ENCODE measurements at regions not wholly inside any gene's neighbourhood (a gene's known extent, or its start where the extent isn't known, plus 50 kb on each side); places are given as distances from the start of the nearest gene placed in this dataset.

DNA sequence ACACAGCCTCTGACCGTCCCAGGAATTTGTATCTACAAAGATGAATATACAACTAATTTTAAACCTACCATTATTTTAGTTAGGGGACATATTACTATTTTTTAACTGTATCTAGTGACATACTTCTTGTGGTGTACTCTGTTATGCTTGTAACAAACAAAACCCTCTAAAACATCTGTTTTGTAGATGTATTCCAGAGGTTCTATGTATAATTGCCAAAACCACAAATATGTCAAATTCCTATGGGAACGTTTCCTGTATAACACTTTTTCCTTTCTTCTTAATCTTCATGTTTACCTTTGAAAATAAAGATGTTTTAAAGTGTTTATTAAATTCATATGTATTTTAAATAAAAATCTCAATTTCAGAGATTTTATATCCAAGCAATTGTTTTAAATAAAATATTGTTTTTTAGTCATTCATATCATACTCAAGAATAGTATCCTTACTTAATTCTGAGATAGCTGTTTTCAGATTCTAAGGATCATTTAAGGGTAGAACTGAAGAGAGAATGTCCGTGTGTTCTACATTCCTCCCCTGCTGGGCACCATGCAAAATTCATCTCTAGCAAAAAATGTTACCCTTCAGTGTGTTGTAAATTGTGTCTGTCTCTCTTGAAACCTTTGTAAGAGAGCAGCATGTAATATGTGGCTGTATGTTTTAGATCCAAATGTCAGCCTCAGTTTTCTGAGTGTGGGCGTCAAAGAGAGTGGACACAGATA, 1327.7 kb downstream of the EFNB2 start:
- TF ChIP-seq, protein P1, sequence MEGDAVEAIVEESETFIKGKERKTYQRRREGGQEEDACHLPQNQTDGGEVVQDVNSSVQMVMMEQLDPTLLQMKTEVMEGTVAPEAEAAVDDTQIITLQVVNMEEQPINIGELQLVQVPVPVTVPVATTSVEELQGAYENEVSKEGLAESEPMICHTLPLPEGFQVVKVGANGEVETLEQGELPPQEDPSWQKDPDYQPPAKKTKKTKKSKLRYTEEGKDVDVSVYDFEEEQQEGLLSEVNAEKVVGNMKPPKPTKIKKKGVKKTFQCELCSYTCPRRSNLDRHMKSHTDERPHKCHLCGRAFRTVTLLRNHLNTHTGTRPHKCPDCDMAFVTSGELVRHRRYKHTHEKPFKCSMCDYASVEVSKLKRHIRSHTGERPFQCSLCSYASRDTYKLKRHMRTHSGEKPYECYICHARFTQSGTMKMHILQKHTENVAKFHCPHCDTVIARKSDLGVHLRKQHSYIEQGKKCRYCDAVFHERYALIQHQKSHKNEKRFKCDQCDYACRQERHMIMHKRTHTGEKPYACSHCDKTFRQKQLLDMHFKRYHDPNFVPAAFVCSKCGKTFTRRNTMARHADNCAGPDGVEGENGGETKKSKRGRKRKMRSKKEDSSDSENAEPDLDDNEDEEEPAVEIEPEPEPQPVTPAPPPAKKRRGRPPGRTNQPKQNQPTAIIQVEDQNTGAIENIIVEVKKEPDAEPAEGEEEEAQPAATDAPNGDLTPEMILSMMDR (IDR thresholded peaks at IDR 0.05): peak; percentile 49; the same call in 1 of the 2 replicates
- H3K4me3 Mint-ChIP-seq: no peak overlapping the region
- peaks cover 23% of the 10 kb centered on the region; the same call in 1 of the 2 replicates for H3K4me1 Mint-ChIP-seq (ENCODE audit: low read depth)
- no peak overlapping the region for H3K27ac Mint-ChIP-seq
- peaks cover 7% of the 10 kb centered on the region; the same call in 1 of the 2 replicates for H3K9me3 Mint-ChIP-seq
- no peaks in the 10 kb centered on the region; the same call in 1 of the 2 replicates for H3K27me3 Mint-ChIP-seq (ENCODE audit: insufficient read depth)
- no peaks in the 10 kb centered on the region; the same call in 1 of the 2 replicates for H3K36me3 Mint-ChIP-seq (ENCODE audit: low read depth)
- DNase-seq: no peak

DNA sequence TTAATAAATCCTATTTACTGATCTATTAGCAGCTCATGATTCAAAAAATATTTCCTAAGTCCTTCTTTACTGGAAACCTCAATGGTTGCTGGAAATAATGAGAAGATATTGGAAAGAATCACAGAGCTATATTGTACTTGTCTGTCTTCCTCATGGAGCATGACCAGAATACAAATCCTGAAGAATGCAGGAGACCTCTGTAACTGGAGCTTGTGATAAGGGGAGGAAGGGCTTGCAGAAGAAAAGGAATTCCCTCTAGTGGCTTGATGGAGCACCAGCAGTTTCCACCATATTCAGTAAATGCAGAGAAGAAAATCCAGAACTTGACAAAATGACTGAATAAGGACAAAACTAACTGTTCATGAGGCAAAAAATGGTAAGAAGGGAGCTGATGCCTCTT, 1333.1 kb downstream of the EFNB2 start:
- DNase-seq: no peak
- Mint-ChIP-seq H3K9me3 (peaks cover 4% of the 10 kb centered on the region; the same call in 1 of the 2 replicates), H3K4me1 (ENCODE audit: low read depth) (peaks cover 13% of the 10 kb centered on the region; the same call in 1 of the 2 replicates), H3K27ac (no peak overlapping the region; the same call in 1 of the 2 replicates), H3K4me3 (no peak overlapping the region), H3K27me3 (ENCODE audit: insufficient read depth) (no peaks in the 10 kb centered on the region), H3K36me3 (ENCODE audit: low read depth) (no peaks in the 10 kb centered on the region; the same call in 1 of the 2 replicates)
- TF ChIP-seq, protein P1 (IDR thresholded peaks at IDR 0.05): peak; percentile 68; the same call in 1 of the 2 replicates

DNA sequence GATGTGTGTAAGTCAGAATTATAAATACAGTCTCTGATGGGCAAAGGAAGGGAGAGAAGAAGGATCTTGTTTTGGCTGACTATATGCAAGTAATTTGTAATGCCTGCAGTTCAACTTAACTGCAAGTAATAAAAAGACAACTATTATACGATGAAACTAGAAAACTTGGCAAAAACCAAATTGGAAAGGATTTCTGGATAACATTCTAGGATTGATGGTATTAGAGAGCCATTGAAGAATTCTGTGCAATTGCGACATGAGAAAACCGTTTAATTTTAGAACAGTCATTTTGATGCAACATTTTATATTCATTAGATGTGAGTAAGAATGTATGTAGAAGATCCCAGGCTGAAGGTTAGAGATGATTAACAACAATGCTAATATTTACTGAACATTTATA, 1334.1 kb downstream of the EFNB2 start:
- no peaks in the 10 kb centered on the region; the same call in 1 of the 2 replicates for H3K36me3 Mint-ChIP-seq (ENCODE audit: low read depth)
- H3K27me3 Mint-ChIP-seq (ENCODE audit: insufficient read depth): no peaks in the 10 kb centered on the region
- no peak overlapping the region for H3K27ac Mint-ChIP-seq
- peaks cover 17% of the 10 kb centered on the region; the same call in 1 of the 2 replicates for H3K4me1 Mint-ChIP-seq (ENCODE audit: low read depth)
- peaks cover 4% of the 10 kb centered on the region; the same call in 1 of the 2 replicates for H3K9me3 Mint-ChIP-seq
- no peak overlapping the region for H3K4me3 Mint-ChIP-seq
- no peak for DNase-seq
- TF ChIP-seq, protein P1 (IDR thresholded peaks at IDR 0.05): no peak

DNA sequence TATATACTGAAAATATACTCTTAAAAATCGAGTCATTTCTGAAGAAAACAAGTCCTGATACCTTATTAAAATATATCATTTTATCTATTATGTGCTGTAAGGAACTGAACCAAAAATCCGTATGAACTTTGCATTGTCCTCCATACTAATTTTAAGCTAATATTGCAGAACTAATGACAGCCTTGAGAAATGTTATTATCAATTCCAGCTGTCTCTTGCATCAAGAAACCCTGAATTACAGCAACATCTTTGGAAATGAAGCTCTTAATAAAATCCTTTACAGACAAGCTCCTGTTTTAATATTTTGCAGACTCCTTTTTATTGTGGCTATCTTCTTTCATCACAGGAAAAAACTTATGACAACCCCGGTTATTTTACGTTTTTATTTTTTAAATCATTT, 1335.3 kb downstream of the EFNB2 start:
- no peaks in the 10 kb centered on the region for H3K27me3 Mint-ChIP-seq (ENCODE audit: insufficient read depth)

DNA sequence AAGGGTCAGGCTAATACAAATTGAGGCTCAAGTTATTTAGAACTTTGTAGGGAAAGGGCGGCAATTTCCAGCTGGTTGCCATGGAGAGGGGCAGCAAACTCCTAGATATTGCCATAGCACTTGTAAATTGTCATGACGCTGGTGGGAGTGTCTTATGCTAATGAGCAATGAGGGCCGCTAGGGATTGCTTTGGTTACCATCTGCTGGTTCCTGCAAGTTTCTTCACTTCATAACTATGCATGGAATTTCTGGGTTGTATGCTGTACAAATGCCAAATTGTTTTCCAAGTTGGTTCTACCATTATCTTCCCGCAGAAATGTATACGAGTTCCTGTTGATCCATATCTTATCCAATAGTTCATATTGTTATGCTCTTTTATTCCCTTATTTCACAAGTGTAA, 1339.4 kb downstream of the EFNB2 start:
- Mint-ChIP-seq H3K4me1 (ENCODE audit: low read depth) (peaks cover 16% of the 10 kb centered on the region; the same call in 1 of the 2 replicates), H3K4me3 (peak overlapping the region; percentile 29; the same call in 1 of the 2 replicates), H3K9me3 (peaks cover 8% of the 10 kb centered on the region; the same call in 1 of the 2 replicates), H3K36me3 (ENCODE audit: low read depth) (no peaks in the 10 kb centered on the region), H3K27ac (peak overlapping the region; percentile 77; the same call in 1 of the 2 replicates), H3K27me3 (ENCODE audit: insufficient read depth) (no peaks in the 10 kb centered on the region)
- peak; percentile 18 for DNase-seq
- TF ChIP-seq, protein P1 (IDR thresholded peaks at IDR 0.05): no peak

More for the DNA sequence above, 1335.3 kb downstream of the EFNB2 start:
- DNase-seq: no peak
- TF ChIP-seq, protein P1 (IDR thresholded peaks at IDR 0.05): no peak
- Mint-ChIP-seq H3K9me3 (peaks cover 4% of the 10 kb centered on the region; the same call in 1 of the 2 replicates), H3K36me3 (ENCODE audit: low read depth) (no peaks in the 10 kb centered on the region; the same call in 1 of the 2 replicates), H3K4me3 (no peak overlapping the region), H3K4me1 (ENCODE audit: low read depth) (peaks cover 28% of the 10 kb centered on the region; the same call in 1 of the 2 replicates), H3K27ac (no peak overlapping the region)
